DMS153 (cell line): ENCODE measurements at regions not wholly inside any gene's neighbourhood (a gene's known extent, or its start where the extent isn't known, plus 50 kb on each side); places are given as distances from the start of the nearest gene placed in this dataset.
A peak's percentile ranks its signal among the peaks of the same experiment; 100 is the strongest.
"Not testable (repeated sequence)": the region's sequence is repeated elsewhere in the genome, so short reads cannot be mapped to it uniquely, and the experiment has no call there.

Source experiments
- DNase-seq: peaks from one replicate; lab custom pipeline; 2025; lab: John Stamatoyannopoulos, UW

- no peak for DNase-seq
These were observed 166.5 kb upstream of the CXCR4 start for GRCh38 chr2:136284226-136285119.

GRCh38 chr2:136282251-136282650 is 164.3 kb upstream of the CXCR4 start:
- no peak for DNase-seq

- DNase-seq, result no peak
These were observed 163.5 kb upstream of the CXCR4 start for GRCh38 chr2:136281281-136282114.

- not testable (repeated sequence) for DNase-seq
These were observed 148.4 kb upstream of the CXCR4 start for GRCh38 chr2:136266346-136266745.

GRCh38 chr2:136259551-136259950 is 141.6 kb upstream of the CXCR4 start:
- DNase-seq, result no peak

GRCh38 chr2:136257893-136258292 is 139.9 kb upstream of the CXCR4 start:
- no peak for DNase-seq

- DNase-seq, result peak; percentile 17
These were observed 137.9 kb upstream of the CXCR4 start for GRCh38 chr2:136255648-136256461.

- no peak for DNase-seq
These were observed 137.2 kb upstream of the CXCR4 start for GRCh38 chr2:136255127-136255526.

GRCh38 chr2:136254681-136255080 is 136.7 kb upstream of the CXCR4 start:
- no peak for DNase-seq

GRCh38 chr2:136253288-136254004 is 135.5 kb upstream of the CXCR4 start:
- DNase-seq, result no peak

- DNase-seq, result no peak
These were observed 134.1 kb upstream of the CXCR4 start for GRCh38 chr2:136251885-136252585.

- no peak for DNase-seq
These were observed 133.4 kb upstream of the CXCR4 start for GRCh38 chr2:136251197-136251884.

GRCh38 chr2:136250131-136250530 is 132.2 kb upstream of the CXCR4 start:
- DNase-seq, result no peak

GRCh38 chr2:136248907-136249306 is 131.0 kb upstream of the CXCR4 start:
- no peak for DNase-seq

- DNase-seq, result peak; percentile 96
These were observed 130.3 kb upstream of the CXCR4 start for GRCh38 chr2:136248242-136248641.

GRCh38 chr2:136247204-136247950 is 129.4 kb upstream of the CXCR4 start:
- no peak for DNase-seq

- DNase-seq, result no peak
These were observed 128.2 kb upstream of the CXCR4 start for GRCh38 chr2:136246086-136246669.

- DNase-seq, result no peak
These were observed 127.3 kb upstream of the CXCR4 start for GRCh38 chr2:136245211-136245610.

GRCh38 chr2:136244536-136244885 is 126.6 kb upstream of the CXCR4 start:
- no peak for DNase-seq
